Naive thymus-derived CD8-positive, alpha-beta T cell (primary cell): ENCODE measurements at regions not wholly inside any gene's neighbourhood (a gene's known extent, or its start where the extent isn't known, plus 50 kb on each side); places are given as distances from the start of the nearest gene placed in this dataset.

Experiments used
- ATAC-seq, 2 donors: fragments of 150-1000 bp; cut with Tn5 transposase in 1 of 2; sonication (Bioruptor Pico), chemical (Tn5 transposase) in 1 of 2; 1 replicate in 1 of 2; 2 replicates in 1 of 2; pipeline ENCODE4 v1.10.0; 2021; ENCODE audit warnings: mild to moderate bottlenecking in 2 of 2, moderate library complexity in 2 of 2
- POLR2A ChIA-PET: fragments of 350-600 bp; sonication (Branson Sonifier 250); formaldehyde crosslinking; loops from one replicate; lab custom pipeline; 2021; ENCODE audit warnings: antibody characterized with exemption; lab: Charles Lee
- DNase-seq, 10 donors: peaks; one replicate each; pipeline versions ENCODE4 v3.0.0 to v3.0.0-alpha.2; 2020 to 2022
- H3K27ac Mint-ChIP-seq, 10 donors: one replicate each; pipeline ENCODE4 v1.8.0; 2020 to 2022; ENCODE audit warnings: mild to moderate bottlenecking in 10 of 10, mixed read lengths in 10 of 10, moderate library complexity in 4 of 10, inconsistent platforms in 1 of 10
- H3K27me3 Mint-ChIP-seq, 5 donors: one replicate each; pipeline ENCODE4 v1.8.0; 2021 to 2022; ENCODE audit warnings: mixed read lengths in 5 of 5
- H3K36me3 Mint-ChIP-seq, 3 donors: one replicate each; pipeline ENCODE4 v1.8.0; 2020 to 2022; ENCODE audit warnings: mixed read lengths in 3 of 3, mild to moderate bottlenecking in 2 of 3, inconsistent platforms in 1 of 3
- H3K4me1 Mint-ChIP-seq, 4 donors: one replicate each; pipeline ENCODE4 v1.8.0; 2021 to 2022; ENCODE audit warnings: mixed read lengths in 4 of 4
- H3K4me3 Mint-ChIP-seq, 10 donors: one replicate each; pipeline ENCODE4 v1.8.0; 2020 to 2022; ENCODE audit warnings: mild to moderate bottlenecking in 10 of 10, mixed read lengths in 10 of 10, moderate library complexity in 6 of 10, inconsistent platforms in 1 of 10
- H3K9me3 Mint-ChIP-seq, 9 donors: one replicate each; pipeline ENCODE4 v1.8.0; 2020 to 2022; ENCODE audit warnings: mixed read lengths in 9 of 9, mild to moderate bottlenecking in 3 of 9, inconsistent platforms in 1 of 9, moderate library complexity in 1 of 9

DNA sequence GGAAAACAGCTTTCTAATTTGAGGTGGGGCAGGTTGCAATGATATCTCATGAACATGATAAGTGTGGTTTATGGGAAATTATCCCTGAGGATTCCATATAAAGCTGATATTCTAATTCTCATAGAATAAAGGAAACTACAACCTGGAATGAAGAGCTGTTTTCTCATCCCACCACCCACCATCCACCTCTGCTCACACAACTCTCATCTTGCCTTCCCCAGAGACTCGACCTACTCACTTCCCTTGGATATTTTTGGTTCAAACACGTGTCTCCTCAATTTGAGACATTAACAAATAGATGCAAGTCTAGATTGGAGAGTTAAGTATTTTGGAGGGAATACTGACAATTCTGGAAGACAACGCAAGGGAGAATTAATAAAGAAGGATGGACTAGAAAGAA, 490.9 kb downstream of the TMEM182 start:
- no peak overlapping the region for H3K4me3 Mint-ChIP-seq
- H3K9me3 Mint-ChIP-seq: peaks cover 0 to 21% (median 11%) of the 10 kb centered on the region in 9 donors
- no peak for DNase-seq
- no peak overlapping the region for H3K27ac Mint-ChIP-seq
- H3K4me1 Mint-ChIP-seq: no peaks in the 10 kb centered on the region
- H3K27me3 Mint-ChIP-seq: peaks cover 0 to 4% (median 0%) of the 10 kb centered on the region in 5 donors
- ATAC-seq: no peak
- POLR2A ChIA-PET: no interaction called here
- H3K36me3 Mint-ChIP-seq: no peaks in the 10 kb centered on the region

- peaks cover 0 to 4% (median 0%) of the 10 kb centered on the region in 5 donors for H3K27me3 Mint-ChIP-seq
- H3K27ac Mint-ChIP-seq: no peak overlapping the region
- H3K4me1 Mint-ChIP-seq: no peaks in the 10 kb centered on the region
- no peak for DNase-seq
- ATAC-seq: no peak
- POLR2A ChIA-PET: no interaction called here
- no peaks in the 10 kb centered on the region for H3K36me3 Mint-ChIP-seq
- H3K4me3 Mint-ChIP-seq: no peak overlapping the region
- peaks cover 0 to 29% (median 10%) of the 10 kb centered on the region in 9 donors for H3K9me3 Mint-ChIP-seq
Measured at GRCh38 chr2:103254611-103255010, 492.8 kb downstream of the TMEM182 start.

GRCh38 chr2:103264058-103264768, 502.4 kb downstream of the TMEM182 start:
- POLR2A ChIA-PET: no interaction called here
- DNase-seq (no peak), ATAC-seq (no peak)
- H3K9me3 Mint-ChIP-seq: peaks cover 4 to 32% (median 10%) of the 10 kb centered on the region in 9 donors
- H3K27ac Mint-ChIP-seq: no peak overlapping the region
- no peaks in the 10 kb centered on the region for H3K36me3 Mint-ChIP-seq
- H3K27me3 Mint-ChIP-seq: no peaks in the 10 kb centered on the region
- H3K4me1 Mint-ChIP-seq: no peaks in the 10 kb centered on the region
- H3K4me3 Mint-ChIP-seq: no peak overlapping the region

- H3K4me1 Mint-ChIP-seq: no peaks in the 10 kb centered on the region
- ATAC-seq (no peak), DNase-seq (no peak)
- no peak overlapping the region for H3K4me3 Mint-ChIP-seq
- H3K27ac Mint-ChIP-seq: no peak overlapping the region
- POLR2A ChIA-PET: no interaction called here
- no peaks in the 10 kb centered on the region for H3K36me3 Mint-ChIP-seq
- H3K9me3 Mint-ChIP-seq: peaks cover 4 to 40% (median 10%) of the 10 kb centered on the region in 9 donors
- no peaks in the 10 kb centered on the region for H3K27me3 Mint-ChIP-seq
Measured at GRCh38 chr2:103265521-103265920, 503.7 kb downstream of the TMEM182 start.

GRCh38 chr2:103268841-103269498, 507.1 kb downstream of the TMEM182 start:
- POLR2A ChIA-PET: no interaction called here
- Mint-ChIP-seq H3K36me3 (no peaks in the 10 kb centered on the region), H3K27me3 (no peaks in the 10 kb centered on the region), H3K27ac (no peak overlapping the region), H3K9me3 (peaks cover 10 to 39% (median 16%) of the 10 kb centered on the region in 9 donors), H3K4me1 (no peaks in the 10 kb centered on the region), H3K4me3 (no peak overlapping the region)
- DNase-seq (no peak), ATAC-seq (no peak)

DNA sequence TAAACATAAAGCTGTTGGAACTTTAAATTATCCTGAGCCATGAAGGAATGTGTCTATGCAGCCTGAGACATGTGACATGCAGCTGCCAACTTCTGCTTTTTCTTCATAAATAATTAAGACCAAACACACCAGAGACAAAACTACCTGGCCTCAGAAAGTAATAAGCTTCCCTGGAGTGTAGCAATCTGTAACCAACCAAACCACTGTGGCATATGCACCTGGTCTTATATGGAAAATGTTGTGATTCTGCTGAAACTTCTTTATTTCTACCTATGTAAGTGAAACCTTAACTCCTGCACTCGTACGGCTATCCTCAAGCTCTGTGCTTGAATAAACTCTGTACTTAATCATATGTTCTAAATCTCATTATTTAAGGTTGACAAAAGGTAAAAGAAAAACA, 515.0 kb downstream of the TMEM182 start:
- POLR2A ChIA-PET: no interaction called here
- DNase-seq: no peak
- Mint-ChIP-seq H3K4me1 (no peaks in the 10 kb centered on the region), H3K27ac (no peak overlapping the region), H3K27me3 (no peaks in the 10 kb centered on the region), H3K4me3 (no peak overlapping the region), H3K9me3 (peaks cover 7 to 30% (median 9%) of the 10 kb centered on the region in 9 donors), H3K36me3 (no peaks in the 10 kb centered on the region)
- ATAC-seq: no peak

GRCh38 chr2:103284750-103285149, 522.9 kb downstream of the TMEM182 start:
- H3K27me3 Mint-ChIP-seq: no peaks in the 10 kb centered on the region
- no peak overlapping the region for H3K27ac Mint-ChIP-seq
- H3K9me3 Mint-ChIP-seq: peaks cover 0 to 25% (median 6%) of the 10 kb centered on the region in 9 donors
- no peak overlapping the region for H3K4me3 Mint-ChIP-seq
- no peaks in the 10 kb centered on the region for H3K4me1 Mint-ChIP-seq
- no peak for ATAC-seq
- DNase-seq: no peak
- POLR2A ChIA-PET: no interaction called here
- no peaks in the 10 kb centered on the region for H3K36me3 Mint-ChIP-seq

- ATAC-seq: no peak
- POLR2A ChIA-PET: no interaction called here
- Mint-ChIP-seq H3K4me3 (no peak overlapping the region), H3K4me1 (no peaks in the 10 kb centered on the region), H3K36me3 (no peaks in the 10 kb centered on the region), H3K27ac (no peak overlapping the region), H3K9me3 (peaks cover 0 to 20% (median 4%) of the 10 kb centered on the region in 9 donors), H3K27me3 (no peaks in the 10 kb centered on the region)
- no peak for DNase-seq
Measured at GRCh38 chr2:103285354-103285753, 523.5 kb downstream of the TMEM182 start.

- DNase-seq: no peak
- POLR2A ChIA-PET: no interaction called here
- ATAC-seq: no peak
- H3K27me3 Mint-ChIP-seq: peaks cover 0 to 4% (median 2%) of the 10 kb centered on the region in 5 donors
- peaks cover 0 to 9% (median 3%) of the 10 kb centered on the region in 9 donors for H3K9me3 Mint-ChIP-seq
- no peak overlapping the region for H3K4me3 Mint-ChIP-seq
- no peaks in the 10 kb centered on the region for H3K4me1 Mint-ChIP-seq
- H3K27ac Mint-ChIP-seq: no peak overlapping the region
- H3K36me3 Mint-ChIP-seq: no peaks in the 10 kb centered on the region
Measured at GRCh38 chr2:103287746-103288145, 525.9 kb downstream of the TMEM182 start.

DNA sequence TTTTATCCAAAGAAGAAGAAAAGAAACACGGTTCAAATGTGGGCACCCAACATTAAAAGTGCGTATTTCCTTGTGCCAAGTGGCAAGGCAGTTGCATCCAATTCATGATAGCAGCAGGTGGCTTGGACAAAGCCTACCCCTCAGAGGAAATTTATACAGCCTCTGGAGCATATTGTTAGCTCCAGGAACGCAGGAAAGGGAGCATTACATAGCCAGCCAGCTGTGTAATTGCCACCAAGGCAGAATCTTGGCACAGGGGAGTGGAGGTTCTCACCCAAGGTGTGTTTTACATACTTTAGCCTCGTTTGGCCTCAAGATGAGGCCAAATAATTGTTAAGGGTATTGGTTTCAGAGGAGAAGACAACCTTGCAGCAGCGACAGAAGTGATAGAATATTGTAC, 526.9 kb downstream of the TMEM182 start:
- H3K4me1 Mint-ChIP-seq: no peaks in the 10 kb centered on the region
- peaks cover 0 to 13% (median 8%) of the 10 kb centered on the region in 5 donors for H3K27me3 Mint-ChIP-seq
- H3K27ac Mint-ChIP-seq: no peak overlapping the region
- H3K4me3 Mint-ChIP-seq: no peak overlapping the region
- H3K9me3 Mint-ChIP-seq: peaks cover 0 to 11% (median 2%) of the 10 kb centered on the region in 9 donors
- no peaks in the 10 kb centered on the region for H3K36me3 Mint-ChIP-seq
- no peak for DNase-seq
- POLR2A ChIA-PET: no interaction called here
- ATAC-seq: no peak

- DNase-seq (no peak), ATAC-seq (no peak)
- H3K27ac Mint-ChIP-seq: no peak overlapping the region
- no peaks in the 10 kb centered on the region for H3K36me3 Mint-ChIP-seq
- peaks cover 0 to 10% (median under 1%) of the 10 kb centered on the region in 9 donors for H3K9me3 Mint-ChIP-seq
- no peaks in the 10 kb centered on the region for H3K4me1 Mint-ChIP-seq
- H3K27me3 Mint-ChIP-seq: peaks cover 0 to 14% (median 8%) of the 10 kb centered on the region in 5 donors
- H3K4me3 Mint-ChIP-seq: no peak overlapping the region
- POLR2A ChIA-PET: no interaction called here
Measured at GRCh38 chr2:103289105-103289725, 527.4 kb downstream of the TMEM182 start.

DNA sequence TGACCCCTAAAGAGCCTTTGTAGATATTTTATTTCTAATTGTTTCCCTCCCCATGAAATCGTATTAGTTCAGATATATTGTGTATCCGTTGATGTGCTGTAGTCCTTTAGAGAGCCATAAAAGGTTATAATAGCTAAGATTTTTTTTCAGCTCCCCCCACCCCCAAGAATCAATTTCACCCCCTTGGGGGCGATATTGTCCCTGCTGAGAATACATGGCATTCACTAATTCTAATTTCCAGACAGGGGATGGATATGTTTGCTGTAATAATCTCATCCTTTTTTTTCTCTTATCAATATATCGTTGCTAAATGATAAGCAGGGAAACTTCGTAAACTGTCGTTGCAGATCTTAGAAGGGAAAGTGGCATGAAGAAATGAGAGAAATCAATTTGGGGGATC, 530.7 kb downstream of the TMEM182 start:
- no peak overlapping the region for H3K4me3 Mint-ChIP-seq
- DNase-seq (no peak), ATAC-seq (no peak)
- POLR2A ChIA-PET: no interaction called here
- peaks cover 0 to 13% (median 2%) of the 10 kb centered on the region in 9 donors for H3K9me3 Mint-ChIP-seq
- H3K27ac Mint-ChIP-seq: no peak overlapping the region
- no peaks in the 10 kb centered on the region for H3K4me1 Mint-ChIP-seq
- peaks cover 0 to 14% (median 8%) of the 10 kb centered on the region in 5 donors for H3K27me3 Mint-ChIP-seq
- H3K36me3 Mint-ChIP-seq: no peaks in the 10 kb centered on the region

- Mint-ChIP-seq H3K27me3 (peaks cover 0 to 14% (median 8%) of the 10 kb centered on the region in 5 donors), H3K36me3 (no peaks in the 10 kb centered on the region), H3K4me1 (no peaks in the 10 kb centered on the region), H3K4me3 (no peak overlapping the region), H3K9me3 (peaks cover 0 to 13% (median 2%) of the 10 kb centered on the region in 9 donors), H3K27ac (no peak overlapping the region)
- ATAC-seq: no peak
- no peak for DNase-seq
- POLR2A ChIA-PET: no interaction called here
Measured at GRCh38 chr2:103293067-103293741, 531.4 kb downstream of the TMEM182 start.
